HepG2 (cell line): ENCODE measurements at regions not wholly inside any gene's neighbourhood (a gene's known extent, or its start where the extent isn't known, plus 50 kb on each side); places are given as distances from the start of the nearest gene placed in this dataset.

Experiments used
- ATAC-seq: fragments of 200-7000 bp; cut with Tn5 transposase; 3 replicates; pipeline ENCODE4 v1.9.1; 2020; ENCODE audit warnings: mild to moderate bottlenecking, moderate library complexity
- BruUV-seq: library from RNA; stranded (reverse); fragments of 400-500 nt; replicated peaks from 2 replicates; lab custom pipeline; 2021; lab: Mats Ljungman, UMichigan
- CTCF ChIA-PET: fragments of 300-600 bp; formaldehyde crosslinking; extraction: SDS; loops from one replicate; lab custom pipeline; 2021; ENCODE audit warnings: low total read pairs, inconsistent platforms, low intra/inter-chr PET ratio; lab: Yijun Ruan, JAX
- POLR2A ChIA-PET: fragments of 350-600 bp; sonication (Branson Sonifier 250); formaldehyde crosslinking; loops from one replicate; lab custom pipeline; 2020; ENCODE audit warnings: antibody characterized with exemption, inconsistent platforms; lab: Yijun Ruan, JAX
- DNase-seq: peaks from one replicate; pipeline ENCODE4 v3.0.0-alpha.2; 2015; ENCODE audit warnings: low spot score
- FAIRE-seq: peaks from 3 replicates; lab custom pipeline; 2011; peaks lifted over from hg19 to GRCh38; lab: Jason Lieb, UNC
- H2AFZ ChIP-seq: one replicate; pipeline ENCODE4 v1.6.1; 2011; ENCODE audit warnings: low read length, inconsistent platforms
- H3K27ac ChIP-seq: fragments of 300-600 bp; 3 replicates; pipeline ENCODE4 v1.8.0; 2011; ENCODE audit warnings: mixed run types, mild to moderate bottlenecking, mixed read lengths, low read length, inconsistent platforms; ENCODE audit not compliant: insufficient read depth; ENCODE audit errors: extremely low read length
- H3K27me3 ChIP-seq, 2 experiments: fragments of 200-600 bp in 1 of 2; 2 replicates in 1 of 2; 3 replicates in 1 of 2; pipeline versions ENCODE4 v1.6.0 to v1.8.0; 2011; ENCODE audit warnings: low read length in 2 of 2, mild to moderate bottlenecking in 2 of 2, moderate library complexity in 2 of 2, inconsistent platforms in 1 of 2; ENCODE audit not compliant: insufficient read depth in 2 of 2, control insufficient read depth in 1 of 2
- H3K36me3 ChIP-seq, 2 experiments: fragments of 200-600 bp in 1 of 2; replicated peaks in 1 of 2; 2 replicates in 1 of 2; 3 replicates in 1 of 2; pipeline versions ENCODE4 v1.5.1 to v1.8.0; 2011; ENCODE audit warnings: low read length in 2 of 2, inconsistent platforms in 1 of 2; ENCODE audit not compliant: insufficient read depth in 2 of 2, control insufficient read depth in 1 of 2
- H3K4me1 ChIP-seq: 2 replicates; pipeline ENCODE4 v1.5.1; 2012; ENCODE audit warnings: low read length, inconsistent platforms; ENCODE audit not compliant: insufficient read depth
- H3K4me2 ChIP-seq: 2 replicates; pipeline ENCODE4 v1.6.0; 2011; ENCODE audit warnings: low read depth, low read length, inconsistent platforms
- H3K4me3 ChIP-seq, 3 experiments: fragments of 200-600 bp in 1 of 3; sonication (generic), shearing (Covaris generic) in 1 of 3; replicated peaks in 1 of 3; 2 replicates each; pipeline ENCODE4 v1.5.1; 2011 to 2016; ENCODE audit warnings: low read length in 3 of 3, inconsistent platforms in 2 of 3, low read depth in 2 of 3, mild to moderate bottlenecking in 2 of 3, control low read depth in 1 of 3, mixed read lengths in 1 of 3; ENCODE audit not compliant: insufficient read depth in 1 of 3
- H3K79me2 ChIP-seq: one replicate; pipeline ENCODE4 v1.6.1; 2011; ENCODE audit warnings: low read length, inconsistent platforms; ENCODE audit not compliant: insufficient read depth
- H3K9ac ChIP-seq: 2 replicates; pipeline ENCODE4 v1.6.0; 2011; ENCODE audit warnings: mild to moderate bottlenecking, low read depth, low read length, inconsistent platforms; ENCODE audit not compliant: insufficient read depth
- H3K9me3 ChIP-seq: 2 replicates; pipeline ENCODE4 v1.5.1; 2012; ENCODE audit warnings: mild to moderate bottlenecking, low read length
- H4K20me1 ChIP-seq: 2 replicates; pipeline ENCODE4 v1.6.0; 2011; ENCODE audit warnings: inconsistent platforms, mild to moderate bottlenecking, low read length, moderate library complexity; ENCODE audit not compliant: insufficient read depth
- HMG20A ChIP-seq: IDR thresholded peaks from 2 replicates; pipeline ENCODE4 v1.6.1; 2016; ENCODE audit warnings: borderline replicate concordance
- HOXA9 ChIP-seq: sonication (generic); formaldehyde crosslinking; IDR thresholded peaks from 2 replicates; pipeline ENCODE4 v1.8.1; 2022; ENCODE audit warnings: missing genetic modification reagents, mild to moderate bottlenecking, moderate library complexity, borderline replicate concordance
- KLF6 ChIP-seq: IDR thresholded peaks from 2 replicates; pipeline ENCODE4 v1.8.0; 2016; ENCODE audit warnings: missing biosample characterization, missing genetic modification reagents
- SAFB2 ChIP-seq: sonication (generic); formaldehyde crosslinking; IDR thresholded peaks from 2 replicates; pipeline ENCODE4 v1.5.1; 2020; ENCODE audit warnings: missing genetic modification reagents, low read depth, mild to moderate bottlenecking, borderline replicate concordance
- ZNF737 ChIP-seq: sonication (generic); formaldehyde crosslinking; IDR thresholded peaks from 2 replicates; pipeline ENCODE4 v1.5.0; 2020; ENCODE audit warnings: missing genetic modification reagents, mild to moderate bottlenecking, borderline replicate concordance
- WGBS: methylation state at CpG from one replicate; pipeline ENCODE4 v1.1.6; 2017; ENCODE audit warnings: low lambda C conversion rate; 5-methylcytosine and 5-hydroxymethylcytosine counted together
- in situ Hi-C: cut with HindIII; loops from 2 replicates; pipeline ENCODE4 v1.10.0; 2017; ENCODE audit warnings: low pct_unique_long_range_greater_than_20kb; ENCODE audit not compliant: extremely low pct_ligation_motif_present
- intact Hi-C: fragments of 100-400 bp; cut with micrococcal nuclease; formaldehyde crosslinking; loops from one replicate; pipeline ENCODE4 v1.10.0; 2022; ENCODE audit not compliant: unreplicated experiment
- TF ChIP-seq, protein P1 (sequence below): sonication (generic); formaldehyde crosslinking; IDR thresholded peaks from 2 replicates; pipeline ENCODE4 v1.4.0; 2020; ENCODE audit warnings: mild to moderate bottlenecking, low read depth, missing genetic modification reagents
- TF ChIP-seq, protein P2 (sequence below): sonication (generic); formaldehyde crosslinking; IDR thresholded peaks from 2 replicates; pipeline ENCODE4 v1.4.0; 2020; ENCODE audit warnings: mild to moderate bottlenecking, missing genetic modification reagents

DNA sequence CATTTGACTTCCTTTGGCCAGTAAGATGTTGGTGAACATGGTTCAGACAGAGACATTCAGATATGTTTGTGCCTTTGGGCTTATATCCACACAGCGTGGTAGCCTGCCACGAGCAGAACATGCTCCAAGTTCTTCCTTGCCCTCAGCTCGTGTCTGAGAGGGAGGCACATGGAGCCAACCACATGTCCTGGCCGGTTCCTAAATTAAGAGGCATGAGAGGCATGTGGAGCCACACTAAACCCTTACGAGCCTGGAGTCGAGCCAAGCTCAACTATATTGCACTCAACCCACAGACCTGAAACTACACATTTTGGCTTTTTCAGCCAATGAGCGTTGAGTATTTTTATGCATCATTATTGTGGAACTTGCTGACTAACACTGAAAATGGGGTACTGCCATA lies 133.7 kb upstream of the KCNK1 start:
- peaks cover 3% of the 10 kb centered on the region; the same call in 1 of the 2 replicates for H3K9me3 ChIP-seq
- ChIA-PET CTCF (no interaction called here), POLR2A (no interaction called here)
- TF ChIP-seq HOXA9 (CRISPR knock-in tag) (no peak), ZNF737 (CRISPR knock-in tag) (0 out of 2 replicates have a peak, but pooled peaks have one; percentile 33), HMG20A (CRISPR knock-in tag) (no peak), SAFB2 (no peak), KLF6 (CRISPR knock-in tag) (no peak)
- TF ChIP-seq, protein P1, sequence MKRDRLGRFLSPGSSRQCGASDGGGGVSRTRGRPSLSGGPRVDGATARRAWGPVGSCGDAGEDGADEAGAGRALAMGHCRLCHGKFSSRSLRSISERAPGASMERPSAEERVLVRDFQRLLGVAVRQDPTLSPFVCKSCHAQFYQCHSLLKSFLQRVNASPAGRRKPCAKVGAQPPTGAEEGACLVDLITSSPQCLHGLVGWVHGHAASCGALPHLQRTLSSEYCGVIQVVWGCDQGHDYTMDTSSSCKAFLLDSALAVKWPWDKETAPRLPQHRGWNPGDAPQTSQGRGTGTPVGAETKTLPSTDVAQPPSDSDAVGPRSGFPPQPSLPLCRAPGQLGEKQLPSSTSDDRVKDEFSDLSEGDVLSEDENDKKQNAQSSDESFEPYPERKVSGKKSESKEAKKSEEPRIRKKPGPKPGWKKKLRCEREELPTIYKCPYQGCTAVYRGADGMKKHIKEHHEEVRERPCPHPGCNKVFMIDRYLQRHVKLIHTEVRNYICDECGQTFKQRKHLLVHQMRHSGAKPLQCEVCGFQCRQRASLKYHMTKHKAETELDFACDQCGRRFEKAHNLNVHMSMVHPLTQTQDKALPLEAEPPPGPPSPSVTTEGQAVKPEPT (CRISPR knock-in tag), result no peak
- TF ChIP-seq, protein P2, sequence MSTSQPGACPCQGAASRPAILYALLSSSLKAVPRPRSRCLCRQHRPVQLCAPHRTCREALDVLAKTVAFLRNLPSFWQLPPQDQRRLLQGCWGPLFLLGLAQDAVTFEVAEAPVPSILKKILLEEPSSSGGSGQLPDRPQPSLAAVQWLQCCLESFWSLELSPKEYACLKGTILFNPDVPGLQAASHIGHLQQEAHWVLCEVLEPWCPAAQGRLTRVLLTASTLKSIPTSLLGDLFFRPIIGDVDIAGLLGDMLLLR (CRISPR knock-in tag), result no peak
- H2AFZ ChIP-seq, result no peak overlapping the region
- H4K20me1 ChIP-seq, result no peaks in the 10 kb centered on the region
- intact Hi-C loops (no loop called here), in situ Hi-C loops (no loop called here)
- H3K9ac ChIP-seq, result no peak overlapping the region
- 39% methylated on average over 7 of the region's 7 CpGs for WGBS
- H3K4me3 ChIP-seq, result no peak overlapping the region
- no peak for ATAC-seq
- peaks cover 17% of the 10 kb centered on the region for H3K4me1 ChIP-seq
- no peak overlapping the region for H3K27ac ChIP-seq
- no peaks in the 10 kb centered on the region for H3K27me3 ChIP-seq
- BruUV-seq, result no TSS peak
- no peak for FAIRE-seq
- no peak overlapping the region for H3K4me2 ChIP-seq
- no peaks in the 10 kb centered on the region for H3K79me2 ChIP-seq
- H3K36me3 ChIP-seq, result no peaks in the 10 kb centered on the region
- DNase-seq, result no peak
